H1 (cell line): ENCODE measurements at regions not wholly inside any gene's neighbourhood (a gene's known extent, or its start where the extent isn't known, plus 50 kb on each side); places are given as distances from the start of the nearest gene placed in this dataset.
A peak's percentile ranks its signal among the peaks of the same experiment; 100 is the strongest.

ENCODE experiments used
- CTCF ChIA-PET: fragments of 300-600 bp; sonication (Branson Sonifier 250); formaldehyde crosslinking; loops from one replicate; lab custom pipeline; 2021; ENCODE audit not compliant: partially characterized antibody; lab: Charles Lee
- POLR2A ChIA-PET: fragments of 300-600 bp; sonication (Branson Sonifier 250); formaldehyde crosslinking; loops from one replicate; lab custom pipeline; 2021; ENCODE audit warnings: inconsistent platforms; ENCODE audit not compliant: partially characterized antibody; lab: Charles Lee
- DNase-seq, 2 experiments: peaks; one replicate each; pipeline versions ENCODE4 v3.0.0 to v3.0.0-alpha.2; 2010 to 2022; ENCODE audit warnings: low spot score in 2 of 2, low read depth in 1 of 2, mixed read lengths in 1 of 2
- FAIRE-seq: peaks from 2 replicates; lab custom pipeline; 2011; peaks lifted over from hg19 to GRCh38; lab: Jason Lieb, UNC
- H2AFZ ChIP-seq: 2 replicates; pipeline ENCODE4 v1.8.1; 2012; ENCODE audit warnings: low read length, inconsistent platforms
- H2AK5ac ChIP-seq: 2 replicates; pipeline ENCODE4 v1.6.1; 2013; ENCODE audit warnings: low read depth, low read length
- H2BK120ac ChIP-seq: replicated peaks from 2 replicates; pipeline ENCODE3; 2013; ENCODE audit warnings: low read depth, low read length, inconsistent platforms
- H2BK12ac ChIP-seq: 2 replicates; pipeline ENCODE4 v1.6.1; 2013; ENCODE audit warnings: low read depth, low read length
- H2BK15ac ChIP-seq: 2 replicates; pipeline ENCODE4 v1.6.1; 2013; ENCODE audit warnings: low read length
- H2BK20ac ChIP-seq: 2 replicates; pipeline ENCODE4 v1.6.1; 2013; ENCODE audit warnings: low read length
- H2BK5ac ChIP-seq: 2 replicates; pipeline ENCODE4 v1.6.1; 2013; ENCODE audit warnings: low read depth, low read length
- H3K14ac ChIP-seq: 2 replicates; pipeline ENCODE4 v1.6.1; 2013; ENCODE audit warnings: inconsistent platforms; ENCODE audit not compliant: insufficient read length
- H3K18ac ChIP-seq: 2 replicates; pipeline ENCODE4 v1.6.1; 2013; ENCODE audit warnings: low read length; ENCODE audit errors: extremely low read depth
- H3K23ac ChIP-seq: 2 replicates; pipeline ENCODE4 v1.6.1; 2013; ENCODE audit warnings: inconsistent platforms; ENCODE audit not compliant: insufficient read length
- H3K23me2 ChIP-seq: 2 replicates; pipeline ENCODE4 v1.6.1; 2013; ENCODE audit warnings: low read depth, low read length
- H3K27ac ChIP-seq: 2 replicates; pipeline ENCODE4 v1.6.1; 2011; ENCODE audit warnings: low read depth, low read length, inconsistent platforms
- H3K27me3 ChIP-seq, 4 experiments: replicated peaks in 1 of 4; 1 replicate in 1 of 4; 2 replicates in 3 of 4; pipeline versions ENCODE4 v1.6.1 to v1.8.1; 2011 to 2013; ENCODE audit warnings: low read length in 3 of 4, mild to moderate bottlenecking in 3 of 4, inconsistent platforms in 2 of 4, mixed read lengths in 2 of 4, moderate library complexity in 1 of 4; ENCODE audit not compliant: control insufficient read depth in 3 of 4, insufficient read depth in 3 of 4; ENCODE audit errors: extremely low read depth in 1 of 4
- H3K36me3 ChIP-seq, 4 experiments: 2 replicates each; pipeline versions ENCODE4 v1.6.1 to v1.8.1; 2011 to 2013; ENCODE audit warnings: mild to moderate bottlenecking in 4 of 4, low read length in 3 of 4, moderate library complexity in 2 of 4, control low read depth in 1 of 4, inconsistent platforms in 1 of 4; ENCODE audit not compliant: insufficient read depth in 4 of 4, control insufficient read depth in 2 of 4
- H3K4ac ChIP-seq: replicated peaks from 2 replicates; pipeline ENCODE3; 2013; ENCODE audit warnings: low read length, low read depth, mixed read lengths, inconsistent platforms; ENCODE audit not compliant: insufficient read length
- H3K4me1 ChIP-seq, 4 experiments: replicated peaks in 1 of 4; 1 replicate in 1 of 4; 2 replicates in 3 of 4; pipeline versions ENCODE4 v1.6.1 to v1.8.1; 2011 to 2013; ENCODE audit warnings: low read length in 3 of 4, inconsistent platforms in 2 of 4, mixed read lengths in 1 of 4; ENCODE audit not compliant: insufficient read depth in 4 of 4, control insufficient read depth in 3 of 4
- H3K4me2 ChIP-seq, 2 experiments: 2 replicates each; pipeline versions ENCODE4 v1.6.1 to v1.8.1; 2011 to 2013; ENCODE audit warnings: low read depth in 2 of 2, low read length in 2 of 2, control low read depth in 1 of 2, inconsistent platforms in 1 of 2, mild to moderate bottlenecking in 1 of 2; ENCODE audit not compliant: insufficient read depth in 1 of 2
- H3K4me3 ChIP-seq, 4 experiments: fragments of 200-600, 300-600 bp in 1 of 4; sonication (generic), shearing (Covaris generic), sonication (Bioruptor Twin) in 1 of 4; 2 replicates each; pipeline versions ENCODE4 v1.5.1 to v1.8.1; 2011 to 2016; ENCODE audit warnings: low read length in 4 of 4, low read depth in 3 of 4, control low read depth in 2 of 4, inconsistent platforms in 2 of 4, mild to moderate bottlenecking in 2 of 4, mixed read lengths in 1 of 4, moderate library complexity in 1 of 4; ENCODE audit not compliant: insufficient read depth in 2 of 4; ENCODE audit errors: extremely low read depth in 1 of 4
- H3K56ac ChIP-seq: replicated peaks from 2 replicates; pipeline ENCODE3; 2013; ENCODE audit warnings: low read depth, mild to moderate bottlenecking, mixed read lengths, low read length, inconsistent platforms; ENCODE audit not compliant: insufficient read length
- H3K79me1 ChIP-seq: 2 replicates; pipeline ENCODE4 v1.6.1; 2013; ENCODE audit warnings: low read depth, low read length, control low read depth
- H3K79me2 ChIP-seq, 2 experiments: 2 replicates each; pipeline versions ENCODE4 v1.6.1 to v1.8.1; 2012 to 2013; ENCODE audit warnings: low read length in 2 of 2, mild to moderate bottlenecking in 2 of 2, inconsistent platforms in 1 of 2; ENCODE audit not compliant: insufficient read depth in 2 of 2, control insufficient read depth in 1 of 2
- H3K9ac ChIP-seq, 4 experiments: replicated peaks in 1 of 4; 1 replicate in 1 of 4; 2 replicates in 3 of 4; pipeline versions ENCODE4 v1.6.1 to v1.8.1; 2011 to 2013; ENCODE audit warnings: low read depth in 3 of 4, low read length in 3 of 4, control low read depth in 2 of 4, mild to moderate bottlenecking in 2 of 4, moderate library complexity in 2 of 4, inconsistent platforms in 1 of 4; ENCODE audit errors: extremely low read depth in 1 of 4
- H3K9me3 ChIP-seq, 2 experiments: 2 replicates each; pipeline versions ENCODE4 v1.6.1 to v1.8.1; 2012 to 2013; ENCODE audit warnings: mild to moderate bottlenecking in 2 of 2, moderate library complexity in 2 of 2, control low read depth in 1 of 2, inconsistent platforms in 1 of 2, low read depth in 1 of 2, low read length in 1 of 2, mixed read lengths in 1 of 2; ENCODE audit not compliant: insufficient read depth in 2 of 2
- H4K20me1 ChIP-seq, 2 experiments: replicated peaks in 1 of 2; 2 replicates each; pipeline versions ENCODE3 to v1.8.1; 2011 to 2013; ENCODE audit warnings: inconsistent platforms in 2 of 2, low read length in 2 of 2, mild to moderate bottlenecking in 1 of 2; ENCODE audit not compliant: insufficient read depth in 2 of 2, control insufficient read depth in 1 of 2
- H4K5ac ChIP-seq: 2 replicates; pipeline ENCODE4 v1.6.1; 2013; ENCODE audit warnings: low read length, low read depth, mixed read lengths, inconsistent platforms; ENCODE audit not compliant: insufficient read length
- H4K8ac ChIP-seq: 2 replicates; pipeline ENCODE4 v1.8.0; 2013; ENCODE audit warnings: mild to moderate bottlenecking, moderate library complexity, low read length, inconsistent platforms; ENCODE audit not compliant: insufficient read depth; ENCODE audit errors: extremely low read depth
- H4K91ac ChIP-seq: replicated peaks from 2 replicates; pipeline ENCODE3; 2013; ENCODE audit warnings: low read length, mixed read lengths, inconsistent platforms; ENCODE audit not compliant: insufficient read length
- CBX8 ChIP-seq: fragments of 300-800, 300-1000 bp; sonication (generic); IDR thresholded peaks from 2 replicates; pipeline ENCODE4 v1.7.1; 2016; ENCODE audit warnings: low read depth, low read length, borderline replicate concordance
- CREB1 ChIP-seq: IDR thresholded peaks from 2 replicates; pipeline ENCODE4 v1.6.1; 2012; ENCODE audit warnings: inconsistent platforms
- EP300 ChIP-seq, 2 experiments: IDR thresholded peaks; 1 replicate in 1 of 2; 2 replicates in 1 of 2; pipeline ENCODE4 v1.6.1; 2011 to 2012; ENCODE audit warnings: low read depth in 2 of 2, low read length in 2 of 2, mild to moderate bottlenecking in 2 of 2, borderline replicate concordance in 1 of 2, inconsistent platforms in 1 of 2, moderate library complexity in 1 of 2
- EZH2 ChIP-seq: fragments of 200-600 bp; sonication (generic); IDR thresholded peaks from 2 replicates; pipeline ENCODE4 v1.7.1; 2012; ENCODE audit warnings: low read depth, mild to moderate bottlenecking, moderate library complexity, low read length, inconsistent platforms; ENCODE audit not compliant: severe bottlenecking
- HDAC2 ChIP-seq, 2 experiments: fragments of 300-600 bp in 1 of 2; sonication (generic) in 1 of 2; IDR thresholded peaks; 2 replicates each; pipeline ENCODE4 v1.6.1; 2011 to 2012; ENCODE audit warnings: low read depth in 2 of 2, low read length in 2 of 2, mild to moderate bottlenecking in 2 of 2, moderate library complexity in 2 of 2, borderline replicate concordance in 1 of 2, inconsistent platforms in 1 of 2
- POLR2AphosphoS5 ChIP-seq: IDR thresholded peaks from 2 replicates; pipeline ENCODE4 v1.6.1; 2011; ENCODE audit warnings: low read depth, low read length
- POU5F1 ChIP-seq: IDR thresholded peaks from 2 replicates; pipeline ENCODE4 v1.6.1; 2011; ENCODE audit warnings: low read depth, mild to moderate bottlenecking, low read length, moderate library complexity
- SIN3A ChIP-seq, 2 experiments: IDR thresholded peaks in 1 of 2; conservative IDR thresholded peaks in 1 of 2; 2 replicates each; pipeline ENCODE4 v1.6.1; 2011 to 2012; ENCODE audit warnings: low read length in 2 of 2, improper control_type of control experiment in 1 of 2, low read depth in 1 of 2, mild to moderate bottlenecking in 1 of 2
- SP4 ChIP-seq: IDR thresholded peaks from 2 replicates; pipeline ENCODE4 v1.6.1; 2012; ENCODE audit warnings: low read length, inconsistent platforms
- YY1 ChIP-seq: IDR thresholded peaks from 2 replicates; pipeline ENCODE4 v1.6.1; 2011; ENCODE audit warnings: low read depth, mild to moderate bottlenecking, low read length
- ZNF274 ChIP-seq: IDR thresholded peaks from 2 replicates; pipeline ENCODE4 v1.7.0; 2012; ENCODE audit warnings: low read length, borderline replicate concordance; ENCODE audit errors: extremely low read depth
- WGBS, 2 experiments: shearing (Covaris generic) in 1 of 2; methylation state at CpG; one replicate each; pipeline versions ENCODE4 v1.1.6 to v1.1.7; 2013 to 2015; ENCODE audit warnings: low lambda C conversion rate in 2 of 2, mixed read lengths in 2 of 2, inconsistent platforms in 1 of 2, low coverage in 1 of 2, missing lambda C conversion rate in 1 of 2; ENCODE audit not compliant: insufficient replicate concordance in 2 of 2, insufficient coverage in 1 of 2, insufficient read length in 1 of 2; ENCODE audit errors: extremely low coverage in 1 of 2, missing lambda C conversion rate in 1 of 2; 5-methylcytosine and 5-hydroxymethylcytosine counted together
- TF ChIP-seq, protein P1 (sequence below): IDR thresholded peaks from 2 replicates; pipeline ENCODE4 v1.6.1; 2011; ENCODE audit warnings: low read depth, mild to moderate bottlenecking, low read length; ENCODE audit not compliant: insufficient read depth

DNA sequence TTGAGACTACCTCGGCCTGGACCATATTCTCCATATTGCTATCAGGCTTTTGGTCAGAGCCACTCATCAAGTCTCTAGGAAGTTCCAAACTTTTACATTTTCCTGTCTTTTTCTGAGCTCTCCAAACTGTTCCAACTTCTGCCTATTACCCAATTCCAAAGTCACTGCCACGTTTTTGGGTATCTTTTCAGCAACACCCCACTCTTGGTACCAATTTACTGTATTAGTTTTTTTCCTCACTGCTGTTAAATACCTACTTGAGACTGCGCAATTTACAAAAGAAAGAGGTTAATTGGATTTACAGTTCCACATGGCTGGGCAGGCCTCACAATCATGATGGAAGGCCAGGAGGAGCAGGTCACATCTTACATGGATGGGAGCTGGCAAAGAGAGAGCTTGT lies 507.8 kb upstream of the ZNF608 start (continued):
- no peak for TF ChIP-seq POU5F1

GRCh38 chr5:125256296-125256695 lies 509.9 kb upstream of the ZNF608 start:
- Histone ChIP-seq H4K20me1 (no peaks in the 10 kb centered on the region), H3K23me2 (no peaks in the 10 kb centered on the region), H2BK12ac (no peak overlapping the region), H3K4ac (no peak overlapping the region), H4K91ac (no peak overlapping the region), H3K4me3 (no peak overlapping the region), H3K18ac (no peak overlapping the region), H3K4me2 (no peak overlapping the region), H2BK15ac (no peak overlapping the region), H2BK120ac (no peak overlapping the region), H3K36me3 (peaks cover 0 to 10% (median 0%) of the 10 kb centered on the region in 4 experiments; a peak in 2 of 8 replicates), H3K79me1 (no peaks in the 10 kb centered on the region), H2AK5ac (no peak overlapping the region), H3K56ac (no peak overlapping the region), H3K9ac (no peak overlapping the region), H3K27me3 (no peaks in the 10 kb centered on the region), H3K79me2 (no peaks in the 10 kb centered on the region), H2BK5ac (no peak overlapping the region), H3K14ac (no peak overlapping the region), H2AFZ (peak overlapping the region; percentile 67; the same call in 1 of the 2 replicates), H3K9me3 (peaks cover 19 to 29% of the 10 kb centered on the region in 2 experiments), H3K4me1 (no peaks in the 10 kb centered on the region), H2BK20ac (no peak overlapping the region), H3K27ac (no peak overlapping the region), H4K5ac (no peak overlapping the region), H3K23ac (no peak overlapping the region), H4K8ac (no peak overlapping the region)
- DNase-seq (no peak), FAIRE-seq (no peak)
- ChIA-PET CTCF (no interaction called here), POLR2A (no interaction called here)
- WGBS, 2 experiments, result 88% methylated on average over 3 of the region's 3 CpGs; no CpG with 5 or more reads in 1 of the 2 experiments
- TF ChIP-seq POLR2AphosphoS5 (no peak), EZH2 (no peak), CREB1 (no peak), CBX8 (no peak), YY1 (no peak), ZNF274 (no peak), HDAC2 (IDR thresholded peaks at IDR 0.05; ENCODE audit: borderline replicate concordance in 1 of 2, low read depth in 2 of 2, low read length in 2 of 2) (no peak), EP300 (IDR thresholded peaks at IDR 0.05; ENCODE audit: borderline replicate concordance in 1 of 2, low read depth in 2 of 2, low read length in 2 of 2) (no peak), SIN3A (conservative IDR thresholded peaks at IDR 0.05 in 1 of 2, IDR thresholded peaks at IDR 0.05 in 1 of 2; ENCODE audit: low read depth in 1 of 2, low read length in 2 of 2) (no peak), SP4 (no peak)
- TF ChIP-seq, protein P1, sequence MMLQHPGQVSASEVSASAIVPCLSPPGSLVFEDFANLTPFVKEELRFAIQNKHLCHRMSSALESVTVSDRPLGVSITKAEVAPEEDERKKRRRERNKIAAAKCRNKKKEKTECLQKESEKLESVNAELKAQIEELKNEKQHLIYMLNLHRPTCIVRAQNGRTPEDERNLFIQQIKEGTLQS, result no peak
